H9 (cell line): ENCODE measurements at regions not wholly inside any gene's neighbourhood (a gene's known extent, or its start where the extent isn't known, plus 50 kb on each side); places are given as distances from the start of the nearest gene placed in this dataset.

Experiments used
- DNase-seq: peaks from one replicate; pipeline ENCODE4 v3.0.0-alpha.2; 2017
- H2AFZ ChIP-seq: one replicate; pipeline ENCODE4 v1.6.1; 2013; ENCODE audit warnings: mild to moderate bottlenecking, low read length, control low read depth, moderate library complexity
- H2AK5ac ChIP-seq: 2 replicates; pipeline ENCODE4 v1.6.1; 2013; ENCODE audit warnings: low read length, control low read depth, mixed read lengths; ENCODE audit not compliant: insufficient read length
- H2BK120ac ChIP-seq: one replicate; pipeline ENCODE4 v1.6.1; 2013; ENCODE audit warnings: low read depth, mild to moderate bottlenecking, low read length, control low read depth, inconsistent platforms; ENCODE audit not compliant: poor library complexity, severe bottlenecking
- H2BK12ac ChIP-seq: 2 replicates; pipeline ENCODE4 v1.6.1; 2013; ENCODE audit warnings: low read length, control low read depth, mixed read lengths, low read depth; ENCODE audit not compliant: insufficient read length
- H2BK15ac ChIP-seq: 2 replicates; pipeline ENCODE4 v1.6.1; 2013; ENCODE audit warnings: low read depth, low read length, control low read depth
- H2BK20ac ChIP-seq: one replicate; pipeline ENCODE4 v1.6.1; 2013; ENCODE audit warnings: low read depth, mild to moderate bottlenecking, low read length, control low read depth, inconsistent platforms; ENCODE audit not compliant: poor library complexity, severe bottlenecking
- H2BK5ac ChIP-seq: 2 replicates; pipeline ENCODE4 v1.6.1; 2013; ENCODE audit warnings: low read length, control low read depth, mixed read lengths; ENCODE audit not compliant: insufficient read length
- H3K14ac ChIP-seq: 2 replicates; pipeline ENCODE4 v1.6.1; 2013; ENCODE audit warnings: low read length, control low read depth; ENCODE audit not compliant: insufficient read depth
- H3K18ac ChIP-seq: 2 replicates; pipeline ENCODE4 v1.6.1; 2013; ENCODE audit warnings: low read depth, mild to moderate bottlenecking, mixed read lengths, low read length, control low read depth; ENCODE audit not compliant: insufficient read length
- H3K23ac ChIP-seq: 2 replicates; pipeline ENCODE4 v1.6.1; 2013; ENCODE audit warnings: low read length, control low read depth, mixed read lengths, low read depth; ENCODE audit not compliant: insufficient read length
- H3K23me2 ChIP-seq: 2 replicates; pipeline ENCODE4 v1.6.1; 2013; ENCODE audit warnings: low read depth, mild to moderate bottlenecking, mixed read lengths, low read length, control low read depth; ENCODE audit not compliant: insufficient read length, poor library complexity, severe bottlenecking
- H3K27ac ChIP-seq: 2 replicates; pipeline ENCODE4 v1.5.1; 2013; ENCODE audit warnings: low read length, control low read depth, mixed read lengths, low read depth; ENCODE audit not compliant: insufficient read length
- H3K27me3 ChIP-seq: 2 replicates; pipeline ENCODE4 v1.6.1; 2013; ENCODE audit warnings: low read length, control low read depth, inconsistent platforms; ENCODE audit not compliant: insufficient read depth
- H3K4ac ChIP-seq: 2 replicates; pipeline ENCODE4 v1.6.1; 2013; ENCODE audit warnings: low read depth, mild to moderate bottlenecking, control low read depth, inconsistent platforms, low read length, moderate library complexity
- H3K4me1 ChIP-seq: 2 replicates; pipeline ENCODE4 v1.6.1; 2013; ENCODE audit warnings: low read length, control low read depth, inconsistent platforms; ENCODE audit not compliant: insufficient read depth
- H3K4me2 ChIP-seq: 2 replicates; pipeline ENCODE4 v1.6.1; 2013; ENCODE audit warnings: low read length, control low read depth, mixed read lengths; ENCODE audit not compliant: insufficient read length, insufficient read depth
- H3K56ac ChIP-seq: 2 replicates; pipeline ENCODE4 v1.6.1; 2013; ENCODE audit warnings: low read depth, mild to moderate bottlenecking, mixed read lengths, low read length, control low read depth; ENCODE audit not compliant: insufficient read length
- H3K79me1 ChIP-seq: 2 replicates; pipeline ENCODE4 v1.6.1; 2013; ENCODE audit warnings: low read depth, mild to moderate bottlenecking, moderate library complexity, low read length, control low read depth, inconsistent platforms; ENCODE audit not compliant: insufficient read depth, poor library complexity, severe bottlenecking
- H3K79me2 ChIP-seq: 2 replicates; pipeline ENCODE4 v1.6.1; 2013; ENCODE audit warnings: low read length, control low read depth, inconsistent platforms; ENCODE audit not compliant: insufficient read depth
- H3K9ac ChIP-seq: 2 replicates; pipeline ENCODE4 v1.6.1; 2013; ENCODE audit warnings: low read length, control low read depth, mixed read lengths; ENCODE audit not compliant: insufficient read length; ENCODE audit errors: extremely low read depth
- H3K9me3 ChIP-seq: one replicate; pipeline ENCODE4 v1.6.1; 2013; ENCODE audit warnings: low read depth, low read length, inconsistent platforms; ENCODE audit not compliant: control insufficient read depth
- H3T11ph ChIP-seq: one replicate; pipeline ENCODE4 v1.6.1; 2013; ENCODE audit warnings: mild to moderate bottlenecking, low read length, control low read depth, inconsistent platforms
- H4K20me1 ChIP-seq: one replicate; pipeline ENCODE4 v1.6.1; 2013; ENCODE audit not compliant: control insufficient read depth, insufficient read length, insufficient read depth
- H4K5ac ChIP-seq: 2 replicates; pipeline ENCODE4 v1.6.1; 2013; ENCODE audit warnings: low read depth, mild to moderate bottlenecking, mixed read lengths, low read length, control low read depth; ENCODE audit not compliant: insufficient read length
- H4K8ac ChIP-seq: replicated peaks from 2 replicates; pipeline ENCODE4 v1.6.1; 2013; ENCODE audit warnings: low read length, control low read depth, mixed read lengths, low read depth; ENCODE audit not compliant: insufficient read length
- H4K91ac ChIP-seq: 2 replicates; pipeline ENCODE4 v1.6.1; 2013; ENCODE audit warnings: low read depth, mild to moderate bottlenecking, moderate library complexity, mixed read lengths, low read length, control low read depth; ENCODE audit not compliant: insufficient read length
- H3K27ac Mint-ChIP-seq, 3 experiments: 2 replicates in 2 of 3; 3 replicates in 1 of 3; pipeline ENCODE4 v1.8.0; 2020 to 2021; ENCODE audit warnings: mixed read lengths in 3 of 3, mild to moderate bottlenecking in 1 of 3, moderate library complexity in 1 of 3
- H3K27me3 Mint-ChIP-seq: 2 replicates; pipeline ENCODE4 v1.8.0; 2021; ENCODE audit warnings: low read depth, mild to moderate bottlenecking, moderate library complexity, mixed read lengths
- H3K36me3 Mint-ChIP-seq, 3 experiments: 2 replicates in 2 of 3; 3 replicates in 1 of 3; pipeline ENCODE4 v1.8.0; 2020 to 2021; ENCODE audit warnings: low read depth in 3 of 3, mixed read lengths in 3 of 3; ENCODE audit not compliant: insufficient read depth in 1 of 3
- H3K4me1 Mint-ChIP-seq, 2 experiments: 2 replicates each; pipeline ENCODE4 v1.8.0; 2020; ENCODE audit warnings: mixed read lengths in 2 of 2
- H3K4me3 Mint-ChIP-seq, 2 experiments: 2 replicates in 1 of 2; 3 replicates in 1 of 2; pipeline ENCODE4 v1.8.0; 2020 to 2021; ENCODE audit warnings: mild to moderate bottlenecking in 2 of 2, mixed read lengths in 2 of 2, moderate library complexity in 1 of 2
- H3K9me3 Mint-ChIP-seq, 2 experiments: 2 replicates in 1 of 2; 3 replicates in 1 of 2; pipeline ENCODE4 v1.8.0; 2020; ENCODE audit warnings: mild to moderate bottlenecking in 2 of 2, mixed read lengths in 2 of 2, moderate library complexity in 1 of 2
- CTCF ChIP-seq: fragments of 200-600 bp; sonication (generic); conservative IDR thresholded peaks from 3 replicates; pipeline ENCODE4 v1.8.0; 2021; ENCODE audit warnings: antibody characterized with exemption, mild to moderate bottlenecking
- WGBS: extraction: QIAGEN DNeasy Blood & Tissue Kit; methylation state at CpG from one replicate; pipeline ENCODE4 v1.1.7; 2013; ENCODE audit warnings: missing lambda C conversion rate, low lambda C conversion rate, mixed read lengths; ENCODE audit not compliant: insufficient read length; ENCODE audit errors: extremely low coverage; 5-methylcytosine and 5-hydroxymethylcytosine counted together

DNA sequence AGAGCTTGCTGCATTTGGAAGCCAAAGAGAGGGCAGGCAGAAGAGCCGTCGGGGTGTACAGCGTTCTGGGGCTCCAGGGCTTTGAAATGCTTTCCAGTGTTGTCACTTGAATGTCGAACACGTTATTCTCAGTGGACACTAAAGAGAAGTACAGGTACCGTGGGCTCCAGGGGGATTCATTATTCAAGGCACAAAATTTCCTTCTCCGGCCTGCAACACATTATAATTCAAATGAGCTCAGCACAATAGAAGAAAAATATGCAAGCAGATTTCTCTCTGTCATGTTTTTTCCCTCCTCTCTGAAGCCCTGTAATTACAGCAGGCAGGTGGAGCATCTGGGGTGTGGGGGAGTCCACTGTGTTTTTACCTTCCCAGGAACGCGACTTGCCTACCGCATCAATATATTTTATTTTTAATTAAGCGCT is 293.1 kb downstream of the ZSWIM6 start:
- H3K18ac ChIP-seq = no peak overlapping the region
- H3K27ac Mint-ChIP-seq = peak overlapping the region in 1 of 3 experiments; percentile 92; a peak in 1 of 7 replicates
- H4K20me1 ChIP-seq = no peaks in the 10 kb centered on the region

More for the DNA sequence above, 293.1 kb downstream of the ZSWIM6 start:
- H2AFZ ChIP-seq = no peak overlapping the region
- no peaks in the 10 kb centered on the region; the same call in 1 of the 2 replicates for H3K4me1 ChIP-seq
- no peak overlapping the region for H3K4ac ChIP-seq
- H3K79me1 ChIP-seq = no peaks in the 10 kb centered on the region
- H2BK120ac ChIP-seq = no peak overlapping the region
- H2BK12ac ChIP-seq = no peak overlapping the region
- no peak overlapping the region for H2AK5ac ChIP-seq
- H4K8ac ChIP-seq = no peak overlapping the region
- H3K23ac ChIP-seq = no peak overlapping the region
- H3K9ac ChIP-seq = no peak overlapping the region
- Mint-ChIP-seq H3K27me3 (peaks cover 3% of the 10 kb centered on the region; the same call in 1 of the 2 replicates), H3K9me3 (peaks cover 0 to 4% of the 10 kb centered on the region in 2 experiments; a peak in 2 of 5 replicates), H3K36me3 (no peaks in the 10 kb centered on the region; a peak in 1 of 7 replicates), H3K4me1 (peaks cover 17 to 19% of the 10 kb centered on the region in 2 experiments), H3K4me3 (peak overlapping the region; percentile 67 to 75)
- H4K91ac ChIP-seq = no peak overlapping the region
- H2BK5ac ChIP-seq = no peak overlapping the region
- H3K27me3 ChIP-seq = no peaks in the 10 kb centered on the region
- H4K5ac ChIP-seq = no peak overlapping the region
- H3T11ph ChIP-seq = no peak overlapping the region
- no peak for TF ChIP-seq CTCF
- H3K79me2 ChIP-seq = no peaks in the 10 kb centered on the region
- WGBS = no CpG with 5 or more reads among the region's 11 CpGs
- H3K9me3 ChIP-seq = no peaks in the 10 kb centered on the region
- no peak overlapping the region for H3K14ac ChIP-seq
- H2BK20ac ChIP-seq = no peak overlapping the region
- H2BK15ac ChIP-seq = no peak overlapping the region
- H3K56ac ChIP-seq = no peak overlapping the region
- H3K27ac ChIP-seq = no peak overlapping the region
- peaks cover 12% of the 10 kb centered on the region for H3K23me2 ChIP-seq
- peak overlapping the region; percentile 67 for H3K4me2 ChIP-seq
- DNase-seq = no peak
